WTC11 (cell line): ENCODE measurements at regions not wholly inside any gene's neighbourhood (a gene's known extent, or its start where the extent isn't known, plus 50 kb on each side); places are given as distances from the start of the nearest gene placed in this dataset.

Source experiments
- ATAC-seq: fragments of 200-7000 bp; cut with Tn5 transposase; 2 replicates; pipeline ENCODE4 v1.10.0; 2021; ENCODE audit warnings: mild to moderate bottlenecking, moderate library complexity
- CTCF ChIA-PET: fragments of 300-600 bp; sonication (Branson Sonifier 250); formaldehyde crosslinking; loops from one replicate; lab custom pipeline; 2021; ENCODE audit warnings: antibody characterized with exemption; lab: Charles Lee
- POLR2A ChIA-PET: fragments of 350-600 bp; sonication (Branson Sonifier 250); formaldehyde crosslinking; loops from one replicate; lab custom pipeline; 2021; ENCODE audit warnings: antibody characterized with exemption; lab: Charles Lee
- DNase-seq: peaks from one replicate; pipeline ENCODE4 v3.0.0; 2021; ENCODE audit warnings: low spot score
- H3K27ac Mint-ChIP-seq: 2 replicates; pipeline ENCODE4 v1.8.0; 2021; ENCODE audit warnings: mixed read lengths
- H3K27me3 Mint-ChIP-seq: 2 replicates; pipeline ENCODE4 v1.8.0; 2021; ENCODE audit warnings: low read depth, mild to moderate bottlenecking, moderate library complexity, mixed read lengths
- H3K36me3 Mint-ChIP-seq: 2 replicates; pipeline ENCODE4 v1.8.0; 2021; ENCODE audit warnings: mixed read lengths
- H3K4me1 Mint-ChIP-seq: 2 replicates; pipeline ENCODE4 v1.8.0; 2022; ENCODE audit warnings: mixed read lengths
- H3K4me3 Mint-ChIP-seq: 2 replicates; pipeline ENCODE4 v1.8.0; 2021; ENCODE audit warnings: mild to moderate bottlenecking, moderate library complexity, mixed read lengths
- H3K9me3 Mint-ChIP-seq: 2 replicates; pipeline ENCODE4 v1.8.0; 2021; ENCODE audit warnings: mixed read lengths
- FOXK1 ChIP-seq: sonication (generic); formaldehyde crosslinking; IDR thresholded peaks from 2 replicates; pipeline ENCODE4 v1.8.0; 2022; ENCODE audit warnings: mild to moderate bottlenecking, moderate library complexity, missing genetic modification reagents
- GABPB1 ChIP-seq: sonication (generic); formaldehyde crosslinking; IDR thresholded peaks from 2 replicates; pipeline ENCODE4 v1.8.1; 2023; ENCODE audit warnings: mild to moderate bottlenecking, missing genetic modification reagents
- GTF2I ChIP-seq: fragments of 250-450 bp; sonication (Bioruptor Pico); conservative IDR thresholded peaks from 2 replicates; pipeline ENCODE4 v1.4.0; 2021; ENCODE audit warnings: mild to moderate bottlenecking
- HMGA2 ChIP-seq: fragments of 250-450 bp; sonication (Bioruptor Pico); IDR thresholded peaks from 2 replicates; pipeline ENCODE4 v1.4.0; 2021; ENCODE audit warnings: mild to moderate bottlenecking, moderate library complexity
- MXD4 ChIP-seq: fragments of 250-450 bp; sonication (Bioruptor Pico); IDR thresholded peaks from 2 replicates; pipeline ENCODE4 v1.8.0; 2021; ENCODE audit warnings: mild to moderate bottlenecking, moderate library complexity, borderline replicate concordance
- NFE2L1 ChIP-seq: sonication (generic); formaldehyde crosslinking; IDR thresholded peaks from 2 replicates; pipeline ENCODE4 v1.8.1; 2023; ENCODE audit warnings: missing genetic modification reagents
- NR1H2 ChIP-seq: sonication (generic); formaldehyde crosslinking; IDR thresholded peaks from 2 replicates; pipeline ENCODE4 v1.9.0; 2021; ENCODE audit warnings: mild to moderate bottlenecking, moderate library complexity, missing genetic modification reagents
- OVOL2 ChIP-seq: fragments of 250-450 bp; sonication (Bioruptor Pico); IDR thresholded peaks from 2 replicates; pipeline ENCODE4 v1.9.0; 2021; ENCODE audit warnings: mild to moderate bottlenecking, borderline replicate concordance
- RELA ChIP-seq: sonication (generic); formaldehyde crosslinking; IDR thresholded peaks from 2 replicates; pipeline ENCODE4 v1.8.1; 2022; ENCODE audit warnings: missing genetic modification reagents, mild to moderate bottlenecking, borderline replicate concordance
- SP1 ChIP-seq: sonication (generic); formaldehyde crosslinking; conservative IDR thresholded peaks from 2 replicates; pipeline ENCODE4 v1.8.1; 2022; ENCODE audit warnings: missing genetic modification reagents
- TP53 ChIP-seq: sonication (generic); formaldehyde crosslinking; IDR thresholded peaks from 2 replicates; pipeline ENCODE4 v1.8.1; 2023; ENCODE audit warnings: mild to moderate bottlenecking, missing genetic modification reagents
- ZBTB21 ChIP-seq: sonication (generic); formaldehyde crosslinking; IDR thresholded peaks from 2 replicates; pipeline ENCODE4 v1.8.1; 2023; ENCODE audit warnings: mild to moderate bottlenecking, missing genetic modification reagents, borderline replicate concordance
- ZNF138 ChIP-seq: sonication (generic); formaldehyde crosslinking; conservative IDR thresholded peaks from 2 replicates; pipeline ENCODE4 v1.8.1; 2022; ENCODE audit warnings: mild to moderate bottlenecking, moderate library complexity, missing genetic modification reagents
- ZNF423 ChIP-seq: fragments of 250-450 bp; sonication (Bioruptor Pico); IDR thresholded peaks from 2 replicates; pipeline ENCODE4 v2.1.2; 2022; ENCODE audit warnings: mild to moderate bottlenecking, moderate library complexity
- ZNF671 ChIP-seq: fragments of 250-450 bp; sonication (Bioruptor Pico); IDR thresholded peaks from 2 replicates; pipeline ENCODE4 v1.8.0; 2021; ENCODE audit warnings: mild to moderate bottlenecking
- TF ChIP-seq, protein P1 (sequence below): fragments of 250-450 bp; sonication (Bioruptor Pico); conservative IDR thresholded peaks from 2 replicates; pipeline ENCODE4 v1.9.0; 2021; ENCODE audit warnings: mild to moderate bottlenecking
- TF ChIP-seq, protein P2 (sequence below): fragments of 250-450 bp; sonication (Bioruptor Pico); IDR thresholded peaks from 2 replicates; pipeline ENCODE4 v2.1.2; 2022; ENCODE audit warnings: mild to moderate bottlenecking, moderate library complexity
- TF ChIP-seq, protein P3 (sequence below): sonication (generic); formaldehyde crosslinking; IDR thresholded peaks from 2 replicates; pipeline ENCODE4 v1.8.1; 2023; ENCODE audit warnings: mild to moderate bottlenecking, missing genetic modification reagents, moderate library complexity
- TF ChIP-seq, protein P4 (sequence below): fragments of 250-450 bp; sonication (Bioruptor Pico); IDR thresholded peaks from 2 replicates; pipeline ENCODE4 v1.9.0; 2021; ENCODE audit warnings: mild to moderate bottlenecking, borderline replicate concordance
- TF ChIP-seq, protein P5 (sequence below): sonication (generic); formaldehyde crosslinking; IDR thresholded peaks from 2 replicates; pipeline ENCODE4 v1.8.1; 2023; ENCODE audit warnings: mild to moderate bottlenecking, missing genetic modification reagents
- TF ChIP-seq, protein P6 (sequence below): sonication (generic); formaldehyde crosslinking; IDR thresholded peaks from 2 replicates; pipeline ENCODE4 v1.8.1; 2023; ENCODE audit warnings: mild to moderate bottlenecking, missing genetic modification reagents, borderline replicate concordance
- TF ChIP-seq, protein P7 (sequence below): sonication (generic); formaldehyde crosslinking; conservative IDR thresholded peaks from 2 replicates; pipeline ENCODE4 v1.8.1; 2022; ENCODE audit warnings: mild to moderate bottlenecking, missing genetic modification reagents

DNA sequence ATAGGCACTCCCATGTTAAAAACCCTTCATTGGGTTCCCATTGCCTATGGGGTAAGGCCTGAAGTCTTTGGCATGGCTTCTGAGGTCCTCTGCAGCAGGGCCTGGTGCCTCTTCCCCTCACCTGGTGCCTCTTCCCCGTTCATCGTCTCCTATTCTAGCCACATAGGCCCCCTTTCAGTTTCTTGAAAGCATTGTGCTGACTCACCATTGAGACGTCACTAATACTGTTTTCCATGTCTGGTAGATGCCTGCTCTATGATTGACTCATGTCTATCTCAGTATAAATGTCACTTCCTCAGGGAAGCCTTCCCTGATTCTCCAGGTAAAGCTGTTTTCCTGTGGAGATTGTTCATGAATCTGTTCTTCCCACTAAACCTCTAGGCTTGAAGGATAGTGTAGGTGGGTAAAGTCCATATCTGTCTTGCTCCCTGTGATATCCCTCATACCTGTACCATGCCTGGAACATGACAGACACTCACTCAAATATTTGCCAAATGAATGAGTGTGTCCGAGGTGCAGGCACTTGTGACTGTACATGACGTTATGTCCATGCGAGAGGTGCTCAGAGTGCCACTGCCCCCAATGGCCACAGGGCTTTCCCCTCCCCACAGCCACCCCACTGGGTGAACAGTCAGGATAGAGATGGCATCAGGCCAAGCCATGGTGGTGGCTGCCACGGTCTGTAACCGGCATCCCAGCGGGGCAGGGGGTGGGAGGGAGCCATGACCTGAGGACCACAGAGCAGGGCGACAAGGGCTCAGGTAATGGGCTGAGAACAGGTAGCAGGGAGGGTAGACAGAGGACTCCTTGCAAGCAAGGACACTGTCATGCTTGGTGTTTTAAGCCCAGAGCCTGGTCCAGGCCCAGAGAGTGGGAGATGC, 85.2 kb upstream of the FAM20A start:
- H3K36me3 Mint-ChIP-seq, result no peaks in the 10 kb centered on the region
- ChIA-PET CTCF (no interaction called here), POLR2A (no interaction called here)

DNA sequence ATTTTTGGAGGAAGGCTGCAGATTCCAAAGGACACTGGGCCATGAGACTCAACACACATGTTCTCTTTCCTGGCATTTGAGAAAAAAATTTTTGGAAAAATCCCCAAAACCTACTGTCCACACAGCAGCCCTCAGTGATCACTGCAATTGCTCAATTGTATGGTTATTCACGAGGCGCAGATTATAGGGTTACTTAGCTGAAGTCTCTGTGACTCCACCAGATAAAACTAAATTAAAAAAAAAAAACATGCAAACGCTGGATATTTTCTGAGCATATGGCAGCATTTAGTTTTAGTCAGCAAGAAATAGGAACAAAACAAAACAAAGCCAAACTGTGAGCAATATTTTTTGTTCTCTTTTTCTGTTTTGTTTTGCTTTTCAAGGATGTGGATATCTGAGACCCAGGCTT, 83.8 kb upstream of the FAM20A start:
- POLR2A ChIA-PET, result no interaction called here
- no peaks in the 10 kb centered on the region for H3K36me3 Mint-ChIP-seq
- H3K27me3 Mint-ChIP-seq, result no peaks in the 10 kb centered on the region
- H3K4me1 Mint-ChIP-seq, result no peaks in the 10 kb centered on the region
- DNase-seq (no peak), ATAC-seq (no peak)
- H3K9me3 Mint-ChIP-seq, result peaks cover 17% of the 10 kb centered on the region
- no peak overlapping the region for H3K4me3 Mint-ChIP-seq
- CTCF ChIA-PET, result no interaction called here
- no peak overlapping the region for H3K27ac Mint-ChIP-seq
- TF ChIP-seq RELA (CRISPR knock-in tag), result no peak
- TF ChIP-seq, protein P1, sequence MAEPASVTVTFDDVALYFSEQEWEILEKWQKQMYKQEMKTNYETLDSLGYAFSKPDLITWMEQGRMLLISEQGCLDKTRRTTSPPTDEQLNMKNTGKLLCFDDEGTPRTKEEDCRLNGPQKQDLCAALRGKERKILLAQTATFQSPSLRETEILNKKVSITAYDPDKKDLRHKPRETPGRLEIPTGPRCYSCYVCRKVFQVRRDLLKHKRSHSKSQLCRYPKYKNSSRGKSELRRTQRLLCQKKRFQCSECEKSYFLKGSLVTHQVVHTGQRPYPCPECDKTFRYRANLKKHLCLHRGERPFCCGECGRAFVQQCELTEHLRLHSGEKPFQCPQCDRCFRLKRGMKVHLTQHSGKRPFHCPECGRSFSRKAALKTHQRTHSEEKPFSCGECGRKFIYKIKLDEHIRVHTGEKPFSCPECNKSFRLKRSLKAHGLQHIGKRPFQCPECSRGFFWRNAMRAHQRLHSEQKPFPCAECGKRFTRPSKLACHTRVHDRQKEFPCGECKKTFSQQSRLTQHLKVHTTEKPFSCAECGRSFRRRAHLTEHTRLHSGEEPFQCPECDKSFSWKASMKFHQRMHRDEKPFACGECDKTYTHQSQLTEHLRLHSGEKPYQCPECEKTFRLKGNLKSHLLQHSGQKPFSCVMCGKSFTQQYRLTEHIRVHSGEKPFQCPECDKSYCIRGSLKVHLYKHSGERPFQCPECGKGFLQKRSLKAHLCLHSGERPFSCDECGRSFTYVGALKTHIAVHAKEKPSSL (CRISPR knock-in tag), result no peak
- TF ChIP-seq, protein P2, sequence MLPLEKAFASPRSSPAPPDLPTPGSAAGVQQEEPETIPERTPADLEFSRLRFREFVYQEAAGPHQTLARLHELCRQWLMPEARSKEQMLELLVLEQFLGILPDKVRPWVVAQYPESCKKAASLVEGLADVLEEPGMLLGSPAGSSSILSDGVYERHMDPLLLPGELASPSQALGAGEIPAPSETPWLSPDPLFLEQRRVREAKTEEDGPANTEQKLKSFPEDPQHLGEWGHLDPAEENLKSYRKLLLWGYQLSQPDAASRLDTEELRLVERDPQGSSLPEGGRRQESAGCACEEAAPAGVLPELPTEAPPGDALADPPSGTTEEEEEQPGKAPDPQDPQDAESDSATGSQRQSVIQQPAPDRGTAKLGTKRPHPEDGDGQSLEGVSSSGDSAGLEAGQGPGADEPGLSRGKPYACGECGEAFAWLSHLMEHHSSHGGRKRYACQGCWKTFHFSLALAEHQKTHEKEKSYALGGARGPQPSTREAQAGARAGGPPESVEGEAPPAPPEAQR (CRISPR knock-in tag), result no peak
- no peak for TF ChIP-seq ZBTB21
- TF ChIP-seq MXD4, result no peak
- TF ChIP-seq GTF2I, result no peak
- TF ChIP-seq OVOL2 (CRISPR knock-in tag), result no peak
- TF ChIP-seq TP53 (CRISPR knock-in tag), result no peak
- TF ChIP-seq GABPB1 (CRISPR knock-in tag), result no peak
- TF ChIP-seq FOXK1 (CRISPR knock-in tag), result no peak
- TF ChIP-seq, protein P3, sequence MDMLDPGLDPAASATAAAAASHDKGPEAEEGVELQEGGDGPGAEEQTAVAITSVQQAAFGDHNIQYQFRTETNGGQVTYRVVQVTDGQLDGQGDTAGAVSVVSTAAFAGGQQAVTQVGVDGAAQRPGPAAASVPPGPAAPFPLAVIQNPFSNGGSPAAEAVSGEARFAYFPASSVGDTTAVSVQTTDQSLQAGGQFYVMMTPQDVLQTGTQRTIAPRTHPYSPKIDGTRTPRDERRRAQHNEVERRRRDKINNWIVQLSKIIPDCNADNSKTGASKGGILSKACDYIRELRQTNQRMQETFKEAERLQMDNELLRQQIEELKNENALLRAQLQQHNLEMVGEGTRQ (CRISPR knock-in tag), result no peak
- TF ChIP-seq, protein P4, sequence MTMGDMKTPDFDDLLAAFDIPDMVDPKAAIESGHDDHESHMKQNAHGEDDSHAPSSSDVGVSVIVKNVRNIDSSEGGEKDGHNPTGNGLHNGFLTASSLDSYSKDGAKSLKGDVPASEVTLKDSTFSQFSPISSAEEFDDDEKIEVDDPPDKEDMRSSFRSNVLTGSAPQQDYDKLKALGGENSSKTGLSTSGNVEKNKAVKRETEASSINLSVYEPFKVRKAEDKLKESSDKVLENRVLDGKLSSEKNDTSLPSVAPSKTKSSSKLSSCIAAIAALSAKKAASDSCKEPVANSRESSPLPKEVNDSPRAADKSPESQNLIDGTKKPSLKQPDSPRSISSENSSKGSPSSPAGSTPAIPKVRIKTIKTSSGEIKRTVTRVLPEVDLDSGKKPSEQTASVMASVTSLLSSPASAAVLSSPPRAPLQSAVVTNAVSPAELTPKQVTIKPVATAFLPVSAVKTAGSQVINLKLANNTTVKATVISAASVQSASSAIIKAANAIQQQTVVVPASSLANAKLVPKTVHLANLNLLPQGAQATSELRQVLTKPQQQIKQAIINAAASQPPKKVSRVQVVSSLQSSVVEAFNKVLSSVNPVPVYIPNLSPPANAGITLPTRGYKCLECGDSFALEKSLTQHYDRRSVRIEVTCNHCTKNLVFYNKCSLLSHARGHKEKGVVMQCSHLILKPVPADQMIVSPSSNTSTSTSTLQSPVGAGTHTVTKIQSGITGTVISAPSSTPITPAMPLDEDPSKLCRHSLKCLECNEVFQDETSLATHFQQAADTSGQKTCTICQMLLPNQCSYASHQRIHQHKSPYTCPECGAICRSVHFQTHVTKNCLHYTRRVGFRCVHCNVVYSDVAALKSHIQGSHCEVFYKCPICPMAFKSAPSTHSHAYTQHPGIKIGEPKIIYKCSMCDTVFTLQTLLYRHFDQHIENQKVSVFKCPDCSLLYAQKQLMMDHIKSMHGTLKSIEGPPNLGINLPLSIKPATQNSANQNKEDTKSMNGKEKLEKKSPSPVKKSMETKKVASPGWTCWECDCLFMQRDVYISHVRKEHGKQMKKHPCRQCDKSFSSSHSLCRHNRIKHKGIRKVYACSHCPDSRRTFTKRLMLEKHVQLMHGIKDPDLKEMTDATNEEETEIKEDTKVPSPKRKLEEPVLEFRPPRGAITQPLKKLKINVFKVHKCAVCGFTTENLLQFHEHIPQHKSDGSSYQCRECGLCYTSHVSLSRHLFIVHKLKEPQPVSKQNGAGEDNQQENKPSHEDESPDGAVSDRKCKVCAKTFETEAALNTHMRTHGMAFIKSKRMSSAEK (CRISPR knock-in tag), result no peak
- TF ChIP-seq, protein P5, sequence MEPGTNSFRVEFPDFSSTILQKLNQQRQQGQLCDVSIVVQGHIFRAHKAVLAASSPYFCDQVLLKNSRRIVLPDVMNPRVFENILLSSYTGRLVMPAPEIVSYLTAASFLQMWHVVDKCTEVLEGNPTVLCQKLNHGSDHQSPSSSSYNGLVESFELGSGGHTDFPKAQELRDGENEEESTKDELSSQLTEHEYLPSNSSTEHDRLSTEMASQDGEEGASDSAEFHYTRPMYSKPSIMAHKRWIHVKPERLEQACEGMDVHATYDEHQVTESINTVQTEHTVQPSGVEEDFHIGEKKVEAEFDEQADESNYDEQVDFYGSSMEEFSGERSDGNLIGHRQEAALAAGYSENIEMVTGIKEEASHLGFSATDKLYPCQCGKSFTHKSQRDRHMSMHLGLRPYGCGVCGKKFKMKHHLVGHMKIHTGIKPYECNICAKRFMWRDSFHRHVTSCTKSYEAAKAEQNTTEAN (CRISPR knock-in tag), result no peak
- TF ChIP-seq SP1, result no peak
- TF ChIP-seq HMGA2, result no peak
- TF ChIP-seq, protein P6, sequence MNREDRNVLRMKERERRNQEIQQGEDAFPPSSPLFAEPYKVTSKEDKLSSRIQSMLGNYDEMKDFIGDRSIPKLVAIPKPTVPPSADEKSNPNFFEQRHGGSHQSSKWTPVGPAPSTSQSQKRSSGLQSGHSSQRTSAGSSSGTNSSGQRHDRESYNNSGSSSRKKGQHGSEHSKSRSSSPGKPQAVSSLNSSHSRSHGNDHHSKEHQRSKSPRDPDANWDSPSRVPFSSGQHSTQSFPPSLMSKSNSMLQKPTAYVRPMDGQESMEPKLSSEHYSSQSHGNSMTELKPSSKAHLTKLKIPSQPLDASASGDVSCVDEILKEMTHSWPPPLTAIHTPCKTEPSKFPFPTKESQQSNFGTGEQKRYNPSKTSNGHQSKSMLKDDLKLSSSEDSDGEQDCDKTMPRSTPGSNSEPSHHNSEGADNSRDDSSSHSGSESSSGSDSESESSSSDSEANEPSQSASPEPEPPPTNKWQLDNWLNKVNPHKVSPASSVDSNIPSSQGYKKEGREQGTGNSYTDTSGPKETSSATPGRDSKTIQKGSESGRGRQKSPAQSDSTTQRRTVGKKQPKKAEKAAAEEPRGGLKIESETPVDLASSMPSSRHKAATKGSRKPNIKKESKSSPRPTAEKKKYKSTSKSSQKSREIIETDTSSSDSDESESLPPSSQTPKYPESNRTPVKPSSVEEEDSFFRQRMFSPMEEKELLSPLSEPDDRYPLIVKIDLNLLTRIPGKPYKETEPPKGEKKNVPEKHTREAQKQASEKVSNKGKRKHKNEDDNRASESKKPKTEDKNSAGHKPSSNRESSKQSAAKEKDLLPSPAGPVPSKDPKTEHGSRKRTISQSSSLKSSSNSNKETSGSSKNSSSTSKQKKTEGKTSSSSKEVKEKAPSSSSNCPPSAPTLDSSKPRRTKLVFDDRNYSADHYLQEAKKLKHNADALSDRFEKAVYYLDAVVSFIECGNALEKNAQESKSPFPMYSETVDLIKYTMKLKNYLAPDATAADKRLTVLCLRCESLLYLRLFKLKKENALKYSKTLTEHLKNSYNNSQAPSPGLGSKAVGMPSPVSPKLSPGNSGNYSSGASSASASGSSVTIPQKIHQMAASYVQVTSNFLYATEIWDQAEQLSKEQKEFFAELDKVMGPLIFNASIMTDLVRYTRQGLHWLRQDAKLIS (CRISPR knock-in tag), result no peak

More for the DNA sequence above, 85.2 kb upstream of the FAM20A start:
- peaks cover 26% of the 10 kb centered on the region for H3K9me3 Mint-ChIP-seq
- H3K4me1 Mint-ChIP-seq, result no peaks in the 10 kb centered on the region
- ATAC-seq, result no peak
- H3K27ac Mint-ChIP-seq, result no peak overlapping the region
- TF ChIP-seq, protein P7, sequence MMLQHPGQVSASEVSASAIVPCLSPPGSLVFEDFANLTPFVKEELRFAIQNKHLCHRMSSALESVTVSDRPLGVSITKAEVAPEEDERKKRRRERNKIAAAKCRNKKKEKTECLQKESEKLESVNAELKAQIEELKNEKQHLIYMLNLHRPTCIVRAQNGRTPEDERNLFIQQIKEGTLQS (CRISPR knock-in tag), result no peak
- TF ChIP-seq ZNF138 (CRISPR knock-in tag) (no peak), ZNF423 (CRISPR knock-in tag) (no peak), NR1H2 (CRISPR knock-in tag) (no peak), NFE2L1 (CRISPR knock-in tag) (no peak), ZNF671 (CRISPR knock-in tag) (no peak)
- H3K4me3 Mint-ChIP-seq, result no peak overlapping the region
- DNase-seq, result no peak
- no peaks in the 10 kb centered on the region for H3K27me3 Mint-ChIP-seq
